Liver (tissue), 7 donors: ENCODE measurements at regions not wholly inside any gene's neighbourhood (a gene's known extent, or its start where the extent isn't known, plus 50 kb on each side); places are given as distances from the start of the nearest gene placed in this dataset.

ENCODE experiments used
- DNase-seq: peaks from one replicate; pipeline ENCODE4 v3.0.0-alpha.2; 2017; ENCODE audit warnings: low spot score
- H3K27ac ChIP-seq, 2 donors: one replicate each; pipeline ENCODE4 v1.7.0; 2013; ENCODE audit warnings: inconsistent platforms in 2 of 2, low read length in 2 of 2, control low read depth in 1 of 2, low read depth in 1 of 2, mild to moderate bottlenecking in 1 of 2
- H3K27me3 ChIP-seq, 4 donors: one replicate each; pipeline versions ENCODE4 v1.6.1 to v1.7.0; 2013; ENCODE audit warnings: low read length in 3 of 4, inconsistent platforms in 1 of 4, mild to moderate bottlenecking in 1 of 4, moderate library complexity in 1 of 4; ENCODE audit not compliant: control insufficient read depth in 4 of 4, insufficient read depth in 4 of 4
- H3K36me3 ChIP-seq, 4 donors: one replicate each; pipeline versions ENCODE4 v1.6.1 to v1.7.0; 2013; ENCODE audit warnings: low read length in 3 of 4, mild to moderate bottlenecking in 3 of 4, low read depth in 1 of 4, moderate library complexity in 1 of 4; ENCODE audit not compliant: control insufficient read depth in 4 of 4, insufficient read depth in 3 of 4
- H3K4me1 ChIP-seq, 4 donors: one replicate each; pipeline versions ENCODE4 v1.6.1 to v1.7.0; 2013; ENCODE audit warnings: low read length in 3 of 4, mild to moderate bottlenecking in 3 of 4, moderate library complexity in 1 of 4; ENCODE audit not compliant: control insufficient read depth in 4 of 4, insufficient read depth in 4 of 4
- H3K4me3 ChIP-seq, 3 donors: one replicate each; pipeline versions ENCODE4 v1.6.1 to v1.7.0; 2013; ENCODE audit warnings: low read length in 3 of 3, control low read depth in 1 of 3, low read depth in 1 of 3, mild to moderate bottlenecking in 1 of 3
- H3K9ac ChIP-seq, 2 donors: one replicate each; pipeline ENCODE4 v1.7.0; 2013; ENCODE audit warnings: low read length in 2 of 2, mild to moderate bottlenecking in 2 of 2, moderate library complexity in 2 of 2, control low read depth in 1 of 2, low read depth in 1 of 2
- H3K9me3 ChIP-seq, 4 donors: one replicate each; pipeline versions ENCODE4 v1.6.1 to v1.7.0; 2013; ENCODE audit warnings: low read length in 3 of 4; ENCODE audit not compliant: control insufficient read depth in 4 of 4
- ATF3 ChIP-seq: IDR thresholded peaks from 2 replicates; pipeline ENCODE4 v1.6.1; 2016; ENCODE audit warnings: antibody characterized with exemption
- EGR1 ChIP-seq, 2 donors: IDR thresholded peaks; 2 replicates each; pipeline ENCODE4 v1.6.1; 2016 to 2018; ENCODE audit warnings: antibody characterized with exemption in 2 of 2, low read depth in 2 of 2
- FOXA1 ChIP-seq: IDR thresholded peaks from 2 replicates; pipeline ENCODE4 v1.6.1; 2016; ENCODE audit warnings: antibody characterized with exemption
- HNF4A ChIP-seq, 2 donors: conservative IDR thresholded peaks; 2 replicates each; pipeline ENCODE4 v1.6.1; 2016; ENCODE audit warnings: antibody characterized with exemption in 2 of 2, mild to moderate bottlenecking in 2 of 2
- HNF4G ChIP-seq: IDR thresholded peaks from 2 replicates; pipeline ENCODE4 v1.6.1; 2016; ENCODE audit warnings: antibody characterized with exemption
- JUND ChIP-seq, 2 donors: IDR thresholded peaks; 2 replicates each; pipeline ENCODE4 v1.6.1; 2016; ENCODE audit warnings: antibody characterized with exemption in 2 of 2
- MAX ChIP-seq: IDR thresholded peaks from 2 replicates; pipeline ENCODE4 v1.6.1; 2016; ENCODE audit warnings: antibody characterized with exemption
- RAD21 ChIP-seq, 2 donors: IDR thresholded peaks; 2 replicates each; pipeline ENCODE4 v1.6.1; 2016; ENCODE audit warnings: antibody characterized with exemption in 2 of 2, mild to moderate bottlenecking in 2 of 2
- REST ChIP-seq: IDR thresholded peaks from 2 replicates; pipeline ENCODE4 v1.6.1; 2016; ENCODE audit warnings: antibody characterized with exemption, mild to moderate bottlenecking
- RXRA ChIP-seq, 2 donors: IDR thresholded peaks; 2 replicates each; pipeline ENCODE4 v1.6.1; 2017 to 2018; ENCODE audit warnings: antibody characterized with exemption in 2 of 2, mild to moderate bottlenecking in 1 of 2
- SP1 ChIP-seq: IDR thresholded peaks from 2 replicates; pipeline ENCODE4 v1.6.1; 2018; ENCODE audit warnings: antibody characterized with exemption, mild to moderate bottlenecking
- TAF1 ChIP-seq: conservative IDR thresholded peaks from 2 replicates; pipeline ENCODE4 v1.6.1; 2016; ENCODE audit warnings: antibody characterized with exemption, mild to moderate bottlenecking
- YY1 ChIP-seq: IDR thresholded peaks from 2 replicates; pipeline ENCODE4 v1.6.1; 2016; ENCODE audit warnings: antibody characterized with exemption, mild to moderate bottlenecking
- whole genome bisulfite sequencing: extraction: QIAGEN DNeasy Blood & Tissue Kit; methylation state at CpG from one replicate; pipeline ENCODE4 v1.1.7; 2013; 5-methylcytosine and 5-hydroxymethylcytosine counted together
- TF ChIP-seq, protein P1 (sequence below): IDR thresholded peaks from 2 replicates; pipeline ENCODE4 v1.6.1; 2016; ENCODE audit warnings: antibody characterized with exemption
- donor health status: healthy.
- donor health status: healthy.
- donor health status: healthy.
- donor health status: healthy.

GRCh38 chr6:119845161-119845560 lies 495.6 kb upstream of the MAN1A1 start:
- Histone ChIP-seq H3K9ac (no peak overlapping the region), H3K9me3 (no peaks in the 10 kb centered on the region), H3K36me3 (no peaks in the 10 kb centered on the region), H3K4me1 (no peaks in the 10 kb centered on the region), H3K27ac (no peak overlapping the region), H3K4me3 (no peak overlapping the region), H3K27me3 (no peaks in the 10 kb centered on the region)
- no peak for DNase-seq
- 26% methylated on average over 1 of the region's 1 CpG for WGBS
- TF ChIP-seq YY1 (no peak), ATF3 (no peak), TAF1 (no peak), FOXA1 (no peak), HNF4G (no peak), SP1 (no peak), HNF4A (conservative IDR thresholded peaks at IDR 0.05) (no peak), RAD21 (IDR thresholded peaks at IDR 0.05) (no peak), RXRA (IDR thresholded peaks at IDR 0.05) (no peak), JUND (IDR thresholded peaks at IDR 0.05) (no peak), REST (no peak), EGR1 (IDR thresholded peaks at IDR 0.05; ENCODE audit: low read depth in 2 of 2) (no peak), MAX (no peak)
- TF ChIP-seq, protein P1, sequence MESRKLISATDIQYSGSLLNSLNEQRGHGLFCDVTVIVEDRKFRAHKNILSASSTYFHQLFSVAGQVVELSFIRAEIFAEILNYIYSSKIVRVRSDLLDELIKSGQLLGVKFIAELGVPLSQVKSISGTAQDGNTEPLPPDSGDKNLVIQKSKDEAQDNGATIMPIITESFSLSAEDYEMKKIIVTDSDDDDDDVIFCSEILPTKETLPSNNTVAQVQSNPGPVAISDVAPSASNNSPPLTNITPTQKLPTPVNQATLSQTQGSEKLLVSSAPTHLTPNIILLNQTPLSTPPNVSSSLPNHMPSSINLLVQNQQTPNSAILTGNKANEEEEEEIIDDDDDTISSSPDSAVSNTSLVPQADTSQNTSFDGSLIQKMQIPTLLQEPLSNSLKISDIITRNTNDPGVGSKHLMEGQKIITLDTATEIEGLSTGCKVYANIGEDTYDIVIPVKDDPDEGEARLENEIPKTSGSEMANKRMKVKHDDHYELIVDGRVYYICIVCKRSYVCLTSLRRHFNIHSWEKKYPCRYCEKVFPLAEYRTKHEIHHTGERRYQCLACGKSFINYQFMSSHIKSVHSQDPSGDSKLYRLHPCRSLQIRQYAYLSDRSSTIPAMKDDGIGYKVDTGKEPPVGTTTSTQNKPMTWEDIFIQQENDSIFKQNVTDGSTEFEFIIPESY, result no peak

DNA sequence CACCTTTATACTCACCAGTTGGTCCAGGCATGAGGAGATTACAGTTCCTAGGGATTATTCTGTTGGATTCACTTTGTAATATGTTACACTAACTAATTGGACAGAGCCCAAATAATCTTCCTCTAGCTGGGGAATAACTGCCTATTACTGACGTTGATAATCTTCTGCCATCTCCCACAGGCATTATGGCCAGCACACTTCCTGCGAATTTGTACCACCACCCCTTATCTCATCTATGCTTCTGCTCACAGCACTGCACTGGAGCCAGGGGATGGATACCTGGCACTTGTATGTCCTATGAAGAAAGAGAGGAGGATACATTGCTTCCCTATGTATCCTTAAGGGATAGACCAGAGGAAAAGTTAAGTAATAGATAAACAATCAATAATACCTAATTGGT lies 494.8 kb upstream of the MAN1A1 start:
- TF ChIP-seq EGR1 (IDR thresholded peaks at IDR 0.05; ENCODE audit: low read depth in 2 of 2), result no peak

GRCh38 chr6:119842191-119842590 lies 492.6 kb upstream of the MAN1A1 start:
- Histone ChIP-seq H3K4me1 (no peaks in the 10 kb centered on the region), H3K36me3 (no peaks in the 10 kb centered on the region), H3K9ac (no peak overlapping the region), H3K27me3 (no peaks in the 10 kb centered on the region), H3K27ac (no peak overlapping the region), H3K4me3 (no peak overlapping the region), H3K9me3 (no peaks in the 10 kb centered on the region)
- TF ChIP-seq HNF4G, result no peak
- TF ChIP-seq, protein P1, result no peak
- TF ChIP-seq RAD21 (IDR thresholded peaks at IDR 0.05), result no peak
- no peak for TF ChIP-seq REST
- WGBS, result 83% methylated on average over 3 of the region's 3 CpGs
- no peak for DNase-seq

More for the DNA sequence above, 494.8 kb upstream of the MAN1A1 start:
- H3K27me3 ChIP-seq, result no peaks in the 10 kb centered on the region
- H3K36me3 ChIP-seq, result no peaks in the 10 kb centered on the region
- DNase-seq, result no peak
- 44% methylated on average over 2 of the region's 2 CpGs for WGBS
- no peaks in the 10 kb centered on the region for H3K9me3 ChIP-seq
- no peaks in the 10 kb centered on the region for H3K4me1 ChIP-seq
- no peak overlapping the region for H3K27ac ChIP-seq
- H3K9ac ChIP-seq, result no peak overlapping the region
- H3K4me3 ChIP-seq, result no peak overlapping the region
